Endothelial cell of umbilical vein (primary cell): ENCODE measurements at regions not wholly inside any gene's neighbourhood (a gene's known extent, or its start where the extent isn't known, plus 50 kb on each side); places are given as distances from the start of the nearest gene placed in this dataset.
"Not testable (repeated sequence)": the region's sequence is repeated elsewhere in the genome, so short reads cannot be mapped to it uniquely, and the experiment has no call there.

ENCODE experiments used
- CTCF ChIP-seq, 2 donors: IDR thresholded peaks; 1 replicate in 1 of 2; 2 replicates in 1 of 2; pipeline ENCODE4 v1.5.1; 2011; ENCODE audit warnings: low read length in 2 of 2, mild to moderate bottlenecking in 2 of 2, moderate library complexity in 2 of 2, control low read depth in 1 of 2, inconsistent platforms in 1 of 2, low read depth in 1 of 2; ENCODE audit not compliant: insufficient read depth in 1 of 2; ENCODE audit errors: extremely low read depth in 1 of 2
- FOS ChIP-seq: IDR thresholded peaks from 2 replicates; pipeline ENCODE4 v1.6.1; 2011; ENCODE audit warnings: mild to moderate bottlenecking, low read length, moderate library complexity, borderline replicate concordance; ENCODE audit not compliant: insufficient read depth
- GATA2 ChIP-seq: IDR thresholded peaks from 2 replicates; pipeline ENCODE4 v1.7.0; 2011; ENCODE audit warnings: low read depth, mild to moderate bottlenecking, moderate library complexity, mixed read lengths, low read length; ENCODE audit not compliant: insufficient read length, insufficient read depth
- MAX ChIP-seq: IDR thresholded peaks from 2 replicates; pipeline ENCODE4 v1.6.1; 2011; ENCODE audit not compliant: insufficient read depth, insufficient read length
- POLR2A ChIP-seq: IDR thresholded peaks from 2 replicates; pipeline ENCODE4 v1.6.1; 2012; ENCODE audit warnings: low read depth, mild to moderate bottlenecking, control low read depth, low read length
- POLR2AphosphoS5 ChIP-seq: IDR thresholded peaks from 2 replicates; pipeline ENCODE4 v1.6.1; 2012; ENCODE audit warnings: low read depth, mild to moderate bottlenecking, control low read depth, low read length, moderate library complexity; ENCODE audit not compliant: insufficient read depth

- TF ChIP-seq POLR2A; CTCF (IDR thresholded peaks at IDR 0.05; ENCODE audit: extremely low read depth in 1 of 2, insufficient read depth in 1 of 2, low read depth in 1 of 2, low read length in 2 of 2); POLR2AphosphoS5; FOS; GATA2; MAX: not testable (repeated sequence)
Measured at GRCh38 chr10:46720386-46720785, 141.5 kb downstream of the SYT15 start.
